ENCODE measurements at regions not wholly inside any gene's neighbourhood (a gene's known extent, or its start where the extent isn't known, plus 50 kb on each side); places are given as distances from the start of the nearest gene placed in this dataset.
"Not testable (repeated sequence)": the region's sequence is repeated elsewhere in the genome, so short reads cannot be mapped to it uniquely, and the experiment has no call there.

- H3K9me3 ChIP-seq (ENCODE audit: control insufficient read depth, low read length): no peaks in the 10 kb centered on the region
- no peaks in the 10 kb centered on the region for H3K4me1 ChIP-seq (ENCODE audit: control insufficient read depth in 1 of 2, insufficient read depth in 2 of 2, low read length in 2 of 2)
- intact Hi-C loops (cut with DNase I): no loop called here
- H3K36me3 ChIP-seq (ENCODE audit: control insufficient read depth in 1 of 2, insufficient read depth in 2 of 2, low read length in 1 of 2): no peaks in the 10 kb centered on the region
- no peak overlapping the region for H3K4me3 ChIP-seq (ENCODE audit: low read length in 2 of 2)
- no peaks in the 10 kb centered on the region for H3K27me3 ChIP-seq (ENCODE audit: control insufficient read depth in 1 of 2, insufficient read depth in 2 of 2, low read length in 1 of 2)
- no peak for ATAC-seq (ENCODE audit: low FRiP score)
- 48 to 60% methylated on average over 2 of the region's 2 CpGs for WGBS, 2 donors
- H3K27ac ChIP-seq (ENCODE audit: low read depth in 1 of 2, low read length in 2 of 2): no peak overlapping the region
- no peak for DNase-seq
These were observed 115.4 kb upstream of the ESX1 start for GRCh38 chrX:104370089-104370488.

- ATAC-seq (ENCODE audit: low FRiP score): not testable (repeated sequence)
These were observed 106.0 kb upstream of the ESX1 start for GRCh38 chrX:104360774-104361173.

GRCh38 chrX:104359124-104359523 is 104.4 kb upstream of the ESX1 start:
- intact Hi-C loops (cut with DNase I): no loop called here
- Histone ChIP-seq H3K9me3 (ENCODE audit: control insufficient read depth, low read length) (peaks cover 2% of the 10 kb centered on the region), H3K4me1 (ENCODE audit: control insufficient read depth in 1 of 2, insufficient read depth in 2 of 2, low read length in 2 of 2) (no peaks in the 10 kb centered on the region), H3K4me3 (ENCODE audit: low read length in 2 of 2) (no peak overlapping the region), H3K27ac (ENCODE audit: low read depth in 1 of 2, low read length in 2 of 2) (no peak overlapping the region), H3K36me3 (ENCODE audit: control insufficient read depth in 1 of 2, insufficient read depth in 2 of 2, low read length in 1 of 2) (no peaks in the 10 kb centered on the region), H3K27me3 (ENCODE audit: control insufficient read depth in 1 of 2, insufficient read depth in 2 of 2, low read length in 1 of 2) (no peaks in the 10 kb centered on the region)
- no peak for DNase-seq
- WGBS, 2 donors: 9 to 11% methylated on average over 1 of the region's 1 CpG
- ATAC-seq (ENCODE audit: low FRiP score): no peak

More at GRCh38 chrX:104360774-104361173, 106.0 kb upstream of the ESX1 start:
- H3K36me3 ChIP-seq (ENCODE audit: control insufficient read depth in 1 of 2, insufficient read depth in 2 of 2, low read length in 1 of 2); intact Hi-C loops (cut with DNase I); DNase-seq; H3K27me3 ChIP-seq (ENCODE audit: control insufficient read depth in 1 of 2, insufficient read depth in 2 of 2, low read length in 1 of 2); H3K4me3 ChIP-seq (ENCODE audit: low read length in 2 of 2); H3K4me1 ChIP-seq (ENCODE audit: control insufficient read depth in 1 of 2, insufficient read depth in 2 of 2, low read length in 2 of 2); H3K27ac ChIP-seq (ENCODE audit: low read depth in 1 of 2, low read length in 2 of 2); H3K9me3 ChIP-seq (ENCODE audit: control insufficient read depth, low read length): not testable (repeated sequence)
- WGBS, 2 donors: 92 to 98% methylated on average over 2 of the region's 2 CpGs

DNA sequence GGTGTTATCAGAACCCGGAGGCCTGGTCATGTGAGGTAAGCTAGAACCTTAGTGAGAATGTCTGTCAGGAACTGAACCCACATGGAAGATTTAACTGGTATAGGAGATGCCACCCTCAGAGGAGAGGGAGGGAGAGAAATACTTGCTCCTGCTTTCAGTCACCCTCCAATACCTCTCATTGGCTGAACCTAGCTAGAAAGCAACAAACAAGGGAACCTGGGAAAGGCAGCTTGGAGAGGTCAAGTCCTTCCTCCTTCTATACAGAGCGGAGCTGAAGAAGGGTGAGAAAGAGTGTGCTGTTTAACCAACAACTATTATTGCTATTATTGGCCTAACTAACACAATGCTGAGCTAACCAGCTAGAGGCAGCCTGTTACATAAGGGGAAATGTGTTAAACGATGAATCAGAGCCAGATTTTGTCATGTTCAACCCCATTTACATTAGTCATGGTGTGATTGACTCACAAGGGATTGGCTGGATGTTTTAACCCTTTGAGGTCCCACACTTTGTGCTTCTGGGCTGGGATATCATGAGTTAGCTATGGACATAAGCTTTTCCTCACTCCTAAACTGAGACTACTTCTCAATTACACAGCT is 96.5 kb upstream of the ESX1 start:
- DNase-seq: no peak
- H3K4me3 ChIP-seq (ENCODE audit: low read length in 2 of 2): no peak overlapping the region
- no peak for ATAC-seq (ENCODE audit: low FRiP score)
- WGBS, 2 donors: 42 to 43% methylated on average over 3 of the region's 3 CpGs
- H3K27me3 ChIP-seq (ENCODE audit: control insufficient read depth in 1 of 2, insufficient read depth in 2 of 2, low read length in 1 of 2): peaks cover 0 to 6% of the 10 kb centered on the region in 2 donors
- H3K4me1 ChIP-seq (ENCODE audit: control insufficient read depth in 1 of 2, insufficient read depth in 2 of 2, low read length in 2 of 2): no peaks in the 10 kb centered on the region
- H3K9me3 ChIP-seq (ENCODE audit: control insufficient read depth, low read length): no peaks in the 10 kb centered on the region
- no peak overlapping the region for H3K27ac ChIP-seq (ENCODE audit: low read depth in 1 of 2, low read length in 2 of 2)
- H3K36me3 ChIP-seq (ENCODE audit: control insufficient read depth in 1 of 2, insufficient read depth in 2 of 2, low read length in 1 of 2): no peaks in the 10 kb centered on the region
- intact Hi-C loops (cut with DNase I): no loop called here

- no peak for ATAC-seq (ENCODE audit: low FRiP score)
- H3K27ac ChIP-seq (ENCODE audit: low read depth in 1 of 2, low read length in 2 of 2): no peak overlapping the region
- H3K36me3 ChIP-seq (ENCODE audit: control insufficient read depth in 1 of 2, insufficient read depth in 2 of 2, low read length in 1 of 2): no peaks in the 10 kb centered on the region
- 53 to 54% methylated on average over 4 of the region's 4 CpGs for WGBS, 2 donors
- no peaks in the 10 kb centered on the region for H3K4me1 ChIP-seq (ENCODE audit: control insufficient read depth in 1 of 2, insufficient read depth in 2 of 2, low read length in 2 of 2)
- intact Hi-C loops (cut with DNase I): no loop called here
- peaks cover 0 to 6% of the 10 kb centered on the region in 2 donors for H3K27me3 ChIP-seq (ENCODE audit: control insufficient read depth in 1 of 2, insufficient read depth in 2 of 2, low read length in 1 of 2)
- H3K4me3 ChIP-seq (ENCODE audit: low read length in 2 of 2): no peak overlapping the region
- DNase-seq: no peak
- H3K9me3 ChIP-seq (ENCODE audit: control insufficient read depth, low read length): no peaks in the 10 kb centered on the region
These were observed 93.1 kb upstream of the ESX1 start for GRCh38 chrX:104347860-104348259.

- H3K27ac ChIP-seq (ENCODE audit: low read depth in 1 of 2, low read length in 2 of 2): no peak overlapping the region
- H3K4me3 ChIP-seq (ENCODE audit: low read length in 2 of 2): no peak overlapping the region
- H3K9me3 ChIP-seq (ENCODE audit: control insufficient read depth, low read length): no peaks in the 10 kb centered on the region
- 31 to 38% methylated on average over 8 of the region's 8 CpGs for WGBS, 2 donors
- no peaks in the 10 kb centered on the region for H3K27me3 ChIP-seq (ENCODE audit: control insufficient read depth in 1 of 2, insufficient read depth in 2 of 2, low read length in 1 of 2)
- H3K4me1 ChIP-seq (ENCODE audit: control insufficient read depth in 1 of 2, insufficient read depth in 2 of 2, low read length in 2 of 2): no peaks in the 10 kb centered on the region
- no peak for DNase-seq
- no peak for ATAC-seq (ENCODE audit: low FRiP score)
- intact Hi-C loops (cut with DNase I): loop anchor here in 1 of 2 donors (5.0 kb wide), 1 partner anchor 146 kb away; no protein-coding TSS in a partner anchor
- H3K36me3 ChIP-seq (ENCODE audit: control insufficient read depth in 1 of 2, insufficient read depth in 2 of 2, low read length in 1 of 2): no peaks in the 10 kb centered on the region
These were observed 88.8 kb upstream of the ESX1 start for GRCh38 chrX:104343428-104344129.

DNA sequence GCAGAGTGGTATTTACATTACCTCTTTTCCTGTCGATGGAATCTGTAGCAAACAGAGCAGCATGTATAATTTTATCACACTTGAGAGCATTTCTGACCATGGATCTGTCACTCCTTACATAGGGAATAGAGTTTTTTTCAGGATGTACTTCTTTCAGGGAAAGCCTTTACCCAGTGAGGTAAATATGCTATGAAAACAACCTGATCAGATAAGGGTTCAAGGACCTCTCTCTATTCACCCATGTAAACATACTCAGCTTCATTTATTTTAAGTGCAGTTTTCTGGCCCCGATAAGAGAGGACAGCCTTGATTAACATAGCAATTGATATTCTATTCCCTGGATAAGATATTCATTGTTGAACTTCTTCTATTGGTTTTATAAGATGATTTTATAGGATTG is 87.3 kb upstream of the ESX1 start:
- Histone ChIP-seq H3K36me3 (ENCODE audit: control insufficient read depth in 1 of 2, insufficient read depth in 2 of 2, low read length in 1 of 2) (no peaks in the 10 kb centered on the region), H3K4me1 (ENCODE audit: control insufficient read depth in 1 of 2, insufficient read depth in 2 of 2, low read length in 2 of 2) (no peaks in the 10 kb centered on the region), H3K27ac (ENCODE audit: low read depth in 1 of 2, low read length in 2 of 2) (no peak overlapping the region), H3K27me3 (ENCODE audit: control insufficient read depth in 1 of 2, insufficient read depth in 2 of 2, low read length in 1 of 2) (no peaks in the 10 kb centered on the region), H3K4me3 (ENCODE audit: low read length in 2 of 2) (no peak overlapping the region), H3K9me3 (ENCODE audit: control insufficient read depth, low read length) (no peaks in the 10 kb centered on the region)
- ATAC-seq (ENCODE audit: low FRiP score) (no peak), DNase-seq (no peak)
- 5 to 25% methylated on average over 2 of the region's 2 CpGs for WGBS, 2 donors
- intact Hi-C loops (cut with DNase I): loop anchor here in 1 of 2 donors (5.0 kb wide), 1 partner anchor 145 kb away; no protein-coding TSS in a partner anchor

GRCh38 chrX:104335756-104336155 is 81.0 kb upstream of the ESX1 start:
- Histone ChIP-seq H3K27me3 (ENCODE audit: control insufficient read depth in 1 of 2, insufficient read depth in 2 of 2, low read length in 1 of 2) (no peaks in the 10 kb centered on the region), H3K4me3 (ENCODE audit: low read length in 2 of 2) (no peak overlapping the region), H3K36me3 (ENCODE audit: control insufficient read depth in 1 of 2, insufficient read depth in 2 of 2, low read length in 1 of 2) (no peaks in the 10 kb centered on the region), H3K27ac (ENCODE audit: low read depth in 1 of 2, low read length in 2 of 2) (no peak overlapping the region), H3K4me1 (ENCODE audit: control insufficient read depth in 1 of 2, insufficient read depth in 2 of 2, low read length in 2 of 2) (no peaks in the 10 kb centered on the region), H3K9me3 (ENCODE audit: control insufficient read depth, low read length) (no peaks in the 10 kb centered on the region)
- ATAC-seq (ENCODE audit: low FRiP score) (no peak), DNase-seq (no peak)
- intact Hi-C loops (cut with DNase I): no loop called here
- 43 to 56% methylated on average over 3 of the region's 3 CpGs for WGBS, 2 donors

- no peak overlapping the region for H3K4me3 ChIP-seq (ENCODE audit: low read length in 2 of 2)
- no peaks in the 10 kb centered on the region for H3K9me3 ChIP-seq (ENCODE audit: control insufficient read depth, low read length)
- intact Hi-C loops (cut with DNase I): no loop called here
- ATAC-seq (ENCODE audit: low FRiP score) (no peak), DNase-seq (no peak)
- 88% methylated on average over 1 of the region's 1 CpG for whole genome bisulfite sequencing, 2 donors
- H3K27ac ChIP-seq (ENCODE audit: low read depth in 1 of 2, low read length in 2 of 2): no peak overlapping the region
- no peaks in the 10 kb centered on the region for H3K36me3 ChIP-seq (ENCODE audit: control insufficient read depth in 1 of 2, insufficient read depth in 2 of 2, low read length in 1 of 2)
- H3K4me1 ChIP-seq (ENCODE audit: control insufficient read depth in 1 of 2, insufficient read depth in 2 of 2, low read length in 2 of 2): no peaks in the 10 kb centered on the region
- H3K27me3 ChIP-seq (ENCODE audit: control insufficient read depth in 1 of 2, insufficient read depth in 2 of 2, low read length in 1 of 2): no peaks in the 10 kb centered on the region
These were observed 80.2 kb upstream of the ESX1 start for GRCh38 chrX:104334971-104335370.

All from aorta (tissue), 5 donors.